NCI-H2196 treated with DMSO at 0.1 percent for 48 hours (cell line): ENCODE measurements at regions not wholly inside any gene's neighbourhood (a gene's known extent, or its start where the extent isn't known, plus 50 kb on each side); places are given as distances from the start of the nearest gene placed in this dataset.

Source experiments
- DNase-seq: peaks from one replicate; lab custom pipeline; 2025; ENCODE audit not compliant: unreplicated experiment; lab: John Stamatoyannopoulos, UW

- DNase-seq, result no peak
Observed at GRCh38 chr9:82570226-82570625, 492.7 kb downstream of the RASEF start.

GRCh38 chr9:82571540-82571939 is 491.4 kb downstream of the RASEF start:
- DNase-seq, result no peak

GRCh38 chr9:82572146-82572545 is 490.8 kb downstream of the RASEF start:
- DNase-seq, result no peak

- no peak for DNase-seq
Observed at GRCh38 chr9:82574911-82575310, 488.0 kb downstream of the RASEF start.

GRCh38 chr9:82580921-82581320 is 482.0 kb downstream of the RASEF start:
- DNase-seq, result no peak

GRCh38 chr9:82581516-82581915 is 481.4 kb downstream of the RASEF start:
- no peak for DNase-seq

- no peak for DNase-seq
Observed at GRCh38 chr9:82581935-82582334, 481.0 kb downstream of the RASEF start.

- DNase-seq, result no peak
Observed at GRCh38 chr9:82582693-82583092, 480.2 kb downstream of the RASEF start.

GRCh38 chr9:82583524-82583923 is 479.4 kb downstream of the RASEF start:
- DNase-seq, result no peak

- no peak for DNase-seq
Observed at GRCh38 chr9:82584349-82584863, 478.5 kb downstream of the RASEF start.

GRCh38 chr9:82586918-82587356 is 476.0 kb downstream of the RASEF start:
- DNase-seq, result no peak

- no peak for DNase-seq
Observed at GRCh38 chr9:82588301-82589180, 474.4 kb downstream of the RASEF start.

GRCh38 chr9:82590845-82591244 is 472.1 kb downstream of the RASEF start:
- DNase-seq, result no peak

GRCh38 chr9:82593501-82593900 is 469.4 kb downstream of the RASEF start:
- DNase-seq, result no peak

- DNase-seq, result no peak
Observed at GRCh38 chr9:82597241-82598203, 465.4 kb downstream of the RASEF start.

- DNase-seq, result no peak
Observed at GRCh38 chr9:82598241-82599039, 464.5 kb downstream of the RASEF start.

- DNase-seq, result no peak
Observed at GRCh38 chr9:82599336-82599949, 463.5 kb downstream of the RASEF start.

GRCh38 chr9:82600536-82601292 is 462.2 kb downstream of the RASEF start:
- DNase-seq, result peak; percentile 38

- peak; percentile 38 for DNase-seq
Observed at GRCh38 chr9:82601293-82601771, 461.6 kb downstream of the RASEF start.
